NB4 (cell line): ENCODE measurements at regions not wholly inside any gene's neighbourhood (a gene's known extent, or its start where the extent isn't known, plus 50 kb on each side); places are given as distances from the start of the nearest gene placed in this dataset.

ENCODE experiments used
- DNase-seq: peaks from one replicate; pipeline ENCODE4 v3.0.0; 2010; ENCODE audit warnings: low read depth
- H3K4me3 ChIP-seq: one replicate; pipeline ENCODE4 v1.5.1; 2011; ENCODE audit warnings: mild to moderate bottlenecking, low read depth, low read length, moderate library complexity
- MYC ChIP-seq: IDR thresholded peaks from 2 replicates; pipeline ENCODE4 v1.6.1; 2011; ENCODE audit warnings: low read depth, low read length
- POLR2A ChIP-seq: IDR thresholded peaks from 2 replicates; pipeline ENCODE4 v1.6.1; 2011; ENCODE audit warnings: mild to moderate bottlenecking; ENCODE audit not compliant: insufficient read length; ENCODE audit errors: extremely low read depth
- TF ChIP-seq, protein P1 (sequence below): IDR thresholded peaks from one replicate; pipeline ENCODE4 v1.5.1; 2012; ENCODE audit warnings: low read depth, low read length
- TF ChIP-seq, protein P2 (sequence below): IDR thresholded peaks from 2 replicates; pipeline ENCODE4 v1.6.1; 2011; ENCODE audit warnings: low read depth, low read length

GRCh38 chr11:91404344-91404743 lies 820.3 kb upstream of the FAT3 start:
- no peak for DNase-seq
- TF ChIP-seq MYC = no peak
- TF ChIP-seq, protein P1, sequence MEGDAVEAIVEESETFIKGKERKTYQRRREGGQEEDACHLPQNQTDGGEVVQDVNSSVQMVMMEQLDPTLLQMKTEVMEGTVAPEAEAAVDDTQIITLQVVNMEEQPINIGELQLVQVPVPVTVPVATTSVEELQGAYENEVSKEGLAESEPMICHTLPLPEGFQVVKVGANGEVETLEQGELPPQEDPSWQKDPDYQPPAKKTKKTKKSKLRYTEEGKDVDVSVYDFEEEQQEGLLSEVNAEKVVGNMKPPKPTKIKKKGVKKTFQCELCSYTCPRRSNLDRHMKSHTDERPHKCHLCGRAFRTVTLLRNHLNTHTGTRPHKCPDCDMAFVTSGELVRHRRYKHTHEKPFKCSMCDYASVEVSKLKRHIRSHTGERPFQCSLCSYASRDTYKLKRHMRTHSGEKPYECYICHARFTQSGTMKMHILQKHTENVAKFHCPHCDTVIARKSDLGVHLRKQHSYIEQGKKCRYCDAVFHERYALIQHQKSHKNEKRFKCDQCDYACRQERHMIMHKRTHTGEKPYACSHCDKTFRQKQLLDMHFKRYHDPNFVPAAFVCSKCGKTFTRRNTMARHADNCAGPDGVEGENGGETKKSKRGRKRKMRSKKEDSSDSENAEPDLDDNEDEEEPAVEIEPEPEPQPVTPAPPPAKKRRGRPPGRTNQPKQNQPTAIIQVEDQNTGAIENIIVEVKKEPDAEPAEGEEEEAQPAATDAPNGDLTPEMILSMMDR = no peak
- no peak for TF ChIP-seq POLR2A
- TF ChIP-seq, protein P2, sequence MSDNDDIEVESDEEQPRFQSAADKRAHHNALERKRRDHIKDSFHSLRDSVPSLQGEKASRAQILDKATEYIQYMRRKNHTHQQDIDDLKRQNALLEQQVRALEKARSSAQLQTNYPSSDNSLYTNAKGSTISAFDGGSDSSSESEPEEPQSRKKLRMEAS = no peak
- H3K4me3 ChIP-seq = no peak overlapping the region

- DNase-seq = no peak
- H3K4me3 ChIP-seq = no peak overlapping the region
- TF ChIP-seq, protein P1 = no peak
- TF ChIP-seq MYC = no peak
- no peak for TF ChIP-seq POLR2A
- TF ChIP-seq, protein P2 = no peak
Measured at GRCh38 chr11:91397134-91397468, 827.5 kb upstream of the FAT3 start.

GRCh38 chr11:91396236-91397133 lies 828.1 kb upstream of the FAT3 start:
- no peak for DNase-seq
- TF ChIP-seq POLR2A (no peak), MYC (no peak)
- TF ChIP-seq, protein P2 = no peak
- TF ChIP-seq, protein P1 = no peak

DNA sequence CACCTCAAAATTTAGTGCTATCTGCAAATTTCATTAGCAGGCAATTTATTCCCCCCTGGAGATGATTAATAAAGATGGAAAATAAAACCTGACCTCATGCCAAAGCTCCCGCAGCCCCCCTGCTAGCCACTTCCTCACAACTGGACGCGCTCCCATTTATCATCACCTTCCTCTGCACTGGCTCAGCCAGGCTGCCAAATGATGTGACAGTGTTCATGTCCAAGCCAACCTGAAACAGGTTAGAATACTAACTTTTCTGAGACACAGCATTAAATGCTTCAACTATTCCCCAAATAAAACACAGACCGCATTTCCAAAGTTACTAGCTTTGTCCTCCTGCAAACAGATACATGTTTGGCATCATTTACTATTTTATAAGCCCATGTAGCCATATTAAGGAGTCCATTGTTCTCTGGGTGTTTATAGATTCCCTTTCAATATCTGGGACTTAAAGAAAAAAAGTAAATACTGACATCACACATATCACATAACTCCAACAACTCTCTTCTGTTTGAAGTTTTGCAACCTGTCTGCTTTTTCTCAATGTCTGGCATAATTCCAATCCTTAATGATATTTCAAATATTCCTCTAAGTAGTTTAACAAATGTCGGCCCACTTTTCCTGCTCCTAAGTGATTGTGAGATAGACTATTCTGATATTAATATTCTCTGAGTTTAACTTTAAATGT lies 829.7 kb upstream of the FAT3 start:
- DNase-seq = no peak
- no peak overlapping the region for H3K4me3 ChIP-seq
- no peak for TF ChIP-seq MYC

More at GRCh38 chr11:91396236-91397133, 828.1 kb upstream of the FAT3 start:
- H3K4me3 ChIP-seq = no peak overlapping the region

DNA sequence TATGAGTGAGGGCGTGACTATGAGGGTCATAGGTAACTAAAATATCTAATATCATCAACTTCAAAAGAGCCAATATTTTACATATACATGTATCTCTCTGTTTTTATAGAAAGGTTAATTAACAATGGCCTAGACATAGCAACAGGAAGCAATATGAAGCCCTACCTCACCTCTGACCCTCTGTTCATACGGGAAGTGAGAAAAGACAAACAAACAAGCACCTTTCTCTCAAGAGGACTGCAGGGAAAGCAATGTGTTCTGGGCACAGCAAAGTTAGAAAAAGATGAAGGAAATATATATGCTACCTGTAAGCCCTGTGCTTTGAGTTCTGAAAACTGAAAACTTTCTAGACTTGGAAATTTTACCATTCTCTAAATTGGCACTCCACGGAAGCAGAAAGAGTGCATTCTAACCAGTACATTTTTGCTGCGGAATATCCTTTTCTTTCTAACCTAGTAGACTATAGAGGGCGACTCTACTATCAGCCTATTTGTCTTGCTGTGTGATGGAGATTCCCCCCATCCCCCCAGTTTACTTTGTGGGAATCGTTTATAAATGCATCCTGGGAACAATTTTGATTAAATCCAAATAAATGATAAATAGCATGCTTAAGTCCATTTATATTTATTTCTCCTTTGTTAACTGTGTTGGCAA lies 830.4 kb upstream of the FAT3 start:
- H3K4me3 ChIP-seq = no peak overlapping the region
- DNase-seq = no peak
- TF ChIP-seq, protein P2 = no peak
- TF ChIP-seq, protein P1 = no peak
- TF ChIP-seq MYC = no peak
- no peak for TF ChIP-seq POLR2A

- no peak for DNase-seq
- no peak overlapping the region for H3K4me3 ChIP-seq
- TF ChIP-seq, protein P2 = no peak
- TF ChIP-seq POLR2A (no peak), MYC (no peak)
- TF ChIP-seq, protein P1 = no peak
Measured at GRCh38 chr11:91382946-91383345, 841.7 kb upstream of the FAT3 start.
